ENCODE measurements at regions not wholly inside any gene's neighbourhood (a gene's known extent, or its start where the extent isn't known, plus 50 kb on each side); places are given as distances from the start of the nearest gene placed in this dataset.
"Not testable (repeated sequence)": the region's sequence is repeated elsewhere in the genome, so short reads cannot be mapped to it uniquely, and the experiment has no call there.

- no peak for DNase-seq
These were observed 65.8 kb downstream of the SPIN4 start for GRCh38 chrX:63285375-63285774.

DNA sequence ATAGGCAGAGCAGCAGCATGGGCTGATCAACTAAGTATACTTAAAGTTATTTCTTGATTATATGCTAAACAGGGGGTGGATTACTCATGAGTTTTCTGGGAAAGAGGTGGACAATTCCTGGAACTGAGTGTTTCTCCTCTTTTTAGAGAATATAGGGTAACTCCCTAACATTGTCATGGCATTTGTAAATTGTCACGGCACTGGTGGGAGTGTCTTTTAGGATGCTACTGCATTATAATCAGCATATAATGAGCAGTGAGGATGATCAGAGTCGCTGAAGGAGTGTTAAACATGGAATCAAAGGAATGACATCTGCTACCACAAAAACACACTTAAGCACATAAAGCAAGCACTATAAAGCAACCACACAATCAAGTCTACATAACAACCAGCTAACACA is 66.5 kb downstream of the SPIN4 start:
- no peak for DNase-seq

GRCh38 chrX:63283348-63283747 is 67.8 kb downstream of the SPIN4 start:
- no peak for DNase-seq

DNA sequence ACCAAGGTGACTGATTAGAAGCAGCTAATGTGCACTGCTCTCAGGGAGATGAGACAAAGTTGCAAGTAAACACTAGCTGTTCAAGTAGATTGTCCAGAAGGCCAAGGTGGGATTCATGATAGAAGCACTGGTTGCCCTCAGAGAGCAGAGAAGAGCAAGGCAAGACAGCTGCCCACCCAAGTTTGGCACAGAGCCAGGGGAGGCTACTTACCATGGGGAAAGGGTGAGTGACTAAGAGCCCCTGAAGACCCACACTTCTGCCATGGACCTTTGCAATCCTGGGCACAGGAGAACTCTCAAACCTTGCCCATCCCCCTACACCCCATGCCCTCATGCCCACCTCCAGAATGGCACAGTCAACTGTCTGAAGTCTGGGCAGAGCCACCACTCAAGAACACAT is 68.3 kb downstream of the SPIN4 start:
- DNase-seq, result no peak

GRCh38 chrX:63282077-63282476 is 69.1 kb downstream of the SPIN4 start:
- DNase-seq, result no peak

DNA sequence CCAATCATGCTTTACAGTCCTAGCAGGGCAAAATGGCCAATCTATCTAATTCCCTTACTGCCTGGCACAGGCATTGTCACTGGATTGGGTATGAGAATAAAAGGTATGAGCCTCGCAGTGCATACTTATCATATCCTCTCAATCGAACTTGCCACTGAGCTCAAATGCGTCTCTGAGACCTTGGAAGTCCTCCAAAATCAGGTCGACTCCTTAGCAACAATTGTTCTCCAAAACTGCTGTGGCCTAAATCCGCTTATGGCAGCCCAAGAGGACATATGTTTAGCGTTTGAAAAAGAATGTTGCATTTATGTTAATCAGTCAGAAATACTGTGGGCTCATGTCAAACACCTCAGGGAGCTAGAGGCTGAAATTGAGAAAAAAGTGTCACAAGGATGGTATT is 69.7 kb downstream of the SPIN4 start:
- DNase-seq, result no peak

DNA sequence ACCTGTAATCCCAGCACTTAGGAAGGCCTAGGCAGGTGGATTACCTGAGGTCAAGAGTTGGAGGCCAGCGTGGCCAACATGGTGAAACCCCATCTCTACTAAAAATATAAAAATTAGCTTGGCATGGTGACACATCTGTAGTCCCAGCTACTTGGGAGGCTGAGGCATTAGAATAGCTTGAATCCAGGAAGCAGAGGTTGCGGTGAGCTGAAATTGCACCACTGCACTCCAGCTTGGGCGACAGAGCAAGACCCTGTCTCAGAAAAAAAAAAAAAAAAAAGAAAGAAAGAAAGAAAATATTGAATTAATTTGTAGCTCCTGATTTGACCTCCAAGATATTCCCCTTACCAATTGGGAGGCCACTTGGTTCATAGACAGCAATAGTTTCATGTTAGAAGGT is 73.7 kb downstream of the SPIN4 start:
- DNase-seq, result not testable (repeated sequence)

DNA sequence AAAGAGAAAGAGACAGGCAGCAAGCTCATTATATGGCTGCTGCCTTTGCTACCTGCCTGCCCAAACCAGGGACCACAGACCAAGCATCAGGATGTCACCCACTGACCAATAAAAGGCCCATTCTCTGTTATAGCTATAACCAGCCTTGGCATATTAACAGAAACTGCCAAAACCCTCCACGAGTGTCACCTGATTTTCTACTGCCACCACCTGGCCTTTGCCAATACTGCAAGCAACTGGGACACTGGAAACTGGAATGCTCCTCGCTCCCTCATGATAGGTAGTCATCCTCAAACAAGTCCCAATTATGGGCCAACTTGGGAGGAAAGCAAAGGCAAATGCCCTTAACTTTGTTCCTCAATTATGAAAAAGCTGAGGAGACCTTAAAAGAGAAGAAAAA is 76.0 kb downstream of the SPIN4 start:
- peak; percentile 9 for DNase-seq

DNA sequence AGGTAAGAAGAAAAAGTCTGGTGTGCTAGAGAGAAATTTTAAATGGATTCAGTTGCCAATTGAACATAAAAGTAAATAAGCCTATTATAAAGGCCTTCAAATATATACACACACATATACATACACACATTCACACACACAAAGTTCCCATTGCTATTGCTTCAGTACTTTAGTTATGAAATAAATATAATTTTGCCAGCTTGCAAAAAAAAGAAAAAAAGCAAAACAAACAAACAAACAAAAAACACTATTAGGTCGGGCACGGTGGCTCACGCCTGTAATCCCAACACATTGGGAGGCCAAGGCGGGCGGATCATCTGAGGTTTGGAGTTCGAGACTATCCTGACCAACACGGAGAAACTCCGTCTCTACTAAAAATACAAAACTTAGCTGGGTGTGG is 80.3 kb downstream of the SPIN4 start:
- no peak for DNase-seq

DNA sequence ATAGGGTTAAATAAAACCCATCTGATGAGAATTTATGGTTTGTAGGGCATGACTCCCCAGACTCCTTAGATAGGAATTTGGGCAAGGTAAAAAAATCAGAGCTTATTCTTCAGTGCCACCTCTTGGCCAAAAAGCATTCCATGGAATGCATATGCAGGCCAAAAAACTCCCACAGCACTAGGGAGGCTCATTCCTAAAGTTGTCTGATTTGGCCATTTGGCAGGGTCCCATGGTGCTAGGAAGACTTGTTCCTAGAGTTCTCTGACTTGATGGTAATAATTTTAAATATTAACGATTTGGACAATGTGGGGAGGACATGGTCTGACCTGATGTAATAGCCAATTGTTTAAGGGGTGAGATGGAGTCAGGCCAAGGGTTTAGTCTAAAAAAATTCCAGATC is 93.0 kb downstream of the SPIN4 start:
- no peak for DNase-seq

DNA sequence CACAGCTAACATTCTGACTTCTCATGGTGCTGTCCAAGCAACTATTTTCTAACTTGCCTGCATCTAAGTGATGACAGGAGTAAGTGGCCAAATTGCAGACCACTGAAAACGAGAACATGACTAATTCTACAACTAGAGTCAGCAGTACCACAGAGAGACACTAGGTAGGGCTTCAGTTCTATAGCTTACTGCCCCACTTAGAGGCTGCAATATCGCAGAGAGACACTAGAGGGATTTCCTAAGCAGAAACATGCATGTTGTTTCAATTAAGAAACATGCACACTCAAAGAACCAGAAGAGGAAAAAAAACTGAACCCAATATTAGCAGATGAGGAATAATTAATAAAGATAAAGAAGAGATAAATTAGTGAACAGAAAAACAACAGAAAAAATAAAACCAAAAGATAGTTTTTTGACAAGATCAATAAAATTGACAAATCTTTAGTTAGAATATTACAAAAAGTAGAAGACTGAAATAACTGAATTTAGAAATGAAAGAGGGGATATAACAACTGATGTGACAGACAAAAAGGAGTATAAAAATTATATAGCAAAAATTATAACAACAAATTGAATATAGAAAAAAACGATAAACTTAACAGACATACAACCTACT is 100.8 kb downstream of the SPIN4 start:
- peak; percentile 66 for DNase-seq

GRCh38 chrX:63242689-63243088 is 108.4 kb downstream of the SPIN4 start:
- not testable (repeated sequence) for DNase-seq

DNA sequence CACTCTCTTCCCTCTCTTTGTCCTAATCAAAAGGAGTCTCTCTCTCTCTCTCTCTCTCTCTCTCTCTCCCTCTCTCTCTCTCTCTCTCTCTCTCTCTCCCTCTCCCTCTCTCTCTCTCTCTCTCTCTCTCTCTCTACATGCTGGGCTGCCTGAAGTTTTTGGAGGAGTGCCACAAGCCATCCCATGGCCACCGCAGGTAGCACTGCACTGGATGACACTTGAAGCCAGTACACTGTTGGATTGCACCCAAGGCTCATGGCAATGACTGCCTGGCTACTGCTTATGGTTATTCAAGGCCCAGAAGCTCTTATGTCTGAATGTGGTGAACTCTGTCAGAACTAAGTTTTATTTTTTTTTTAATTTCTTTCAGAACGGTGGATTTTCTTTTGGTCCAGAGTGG is 115.2 kb downstream of the SPIN4 start:
- DNase-seq, result not testable (repeated sequence)

GRCh38 chrX:63233013-63233412 is 118.1 kb downstream of the SPIN4 start:
- not testable (repeated sequence) for DNase-seq

DNA sequence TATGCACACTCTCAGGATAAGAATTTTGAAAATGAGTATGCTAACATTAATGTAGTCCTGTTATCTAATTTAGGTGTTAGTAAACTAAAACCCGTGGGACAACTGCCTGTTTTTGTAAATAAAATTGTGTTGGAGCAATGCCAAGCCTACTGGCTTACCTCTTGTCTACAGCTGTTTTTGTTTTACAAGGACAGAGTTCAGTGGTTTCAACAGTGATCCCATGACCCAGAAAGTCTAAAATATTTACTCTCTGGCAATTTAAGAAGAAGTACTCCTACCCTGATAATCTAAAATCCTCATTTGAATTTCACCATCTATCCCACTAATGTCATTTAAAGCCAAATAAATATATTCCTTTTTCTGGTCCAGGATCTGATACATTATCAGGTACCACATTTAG is 132.9 kb downstream of the SPIN4 start:
- not testable (repeated sequence) for DNase-seq

DNA sequence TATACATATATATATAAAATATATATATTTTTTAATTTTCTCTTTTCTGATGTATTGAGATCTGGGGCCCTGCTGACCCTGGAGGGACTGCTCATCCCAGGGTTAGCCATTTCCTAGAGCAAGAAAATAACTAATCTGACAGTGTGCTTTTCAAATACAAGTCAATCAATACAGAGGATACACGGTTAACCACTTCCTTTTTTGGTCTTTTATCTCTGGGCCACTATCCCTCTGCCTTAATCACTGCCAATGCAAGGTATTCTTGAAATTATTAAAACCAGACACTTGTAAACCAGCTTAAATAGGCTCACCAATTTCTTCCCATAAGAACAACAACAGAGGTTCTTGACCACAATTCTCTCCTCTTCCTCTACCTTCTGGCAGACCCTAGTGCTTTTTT is 133.6 kb downstream of the SPIN4 start:
- not testable (repeated sequence) for DNase-seq

DNA sequence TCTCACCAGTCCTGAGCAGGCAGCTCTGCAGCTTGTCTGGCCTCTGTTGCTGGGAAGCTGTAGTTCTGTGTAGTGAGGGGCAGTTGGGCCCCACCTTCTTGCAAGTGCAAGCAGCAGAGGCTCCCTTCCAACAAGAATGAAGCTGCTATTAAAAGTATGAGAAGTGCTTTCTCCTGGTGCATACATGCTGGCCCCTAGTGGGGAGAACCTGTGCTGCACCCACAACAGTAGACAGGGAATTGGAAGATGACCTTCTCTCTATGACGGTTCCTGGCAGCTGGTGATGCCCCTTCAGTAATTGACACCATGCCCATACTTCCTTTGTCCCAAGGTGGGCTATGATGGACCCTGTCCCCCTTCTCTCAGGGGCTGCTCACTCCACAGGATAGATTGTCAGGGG is 141.5 kb downstream of the SPIN4 start:
- DNase-seq, result not testable (repeated sequence)

DNA sequence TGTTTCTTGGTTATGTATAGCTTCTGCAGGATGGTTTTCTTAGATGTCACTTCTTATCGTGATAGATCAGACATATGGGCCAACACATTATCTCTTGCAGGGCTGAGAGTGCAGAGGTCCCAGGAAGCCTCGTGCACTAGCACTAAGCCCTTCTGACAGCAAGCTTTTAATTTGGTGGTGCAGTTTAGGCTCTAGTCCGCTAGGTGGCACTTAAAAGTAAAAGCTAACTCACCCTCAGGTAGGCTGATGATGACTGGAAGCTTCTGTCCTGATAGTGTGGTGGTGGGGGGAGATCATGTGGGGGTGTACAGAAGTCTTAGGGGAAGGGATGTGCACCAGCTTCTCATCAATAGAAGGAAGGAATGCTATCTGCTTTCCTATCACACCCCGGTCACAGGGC is 142.0 kb downstream of the SPIN4 start:
- DNase-seq, result not testable (repeated sequence)

- DNase-seq, result not testable (repeated sequence)
These were observed 146.7 kb downstream of the SPIN4 start for GRCh38 chrX:63204266-63205074.

DNA sequence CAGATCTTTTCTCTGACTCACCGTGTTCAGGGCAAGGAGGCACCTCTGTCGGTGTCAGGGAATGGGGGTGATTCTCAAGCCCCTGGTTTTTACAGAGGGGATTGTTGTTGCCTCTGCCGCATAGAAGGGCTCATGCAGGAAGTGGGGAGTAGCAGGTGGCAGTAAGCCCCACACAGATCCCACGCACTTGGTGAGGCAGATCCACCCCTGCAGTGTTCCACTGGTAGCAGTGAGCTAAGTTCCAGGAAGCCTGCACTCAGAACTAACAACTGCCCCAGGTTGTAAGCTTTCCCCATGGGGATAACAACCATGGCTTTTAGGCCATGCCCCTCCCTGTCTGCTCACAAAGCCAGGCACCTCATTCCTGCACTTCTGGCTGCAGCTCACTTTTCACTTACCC is 149.1 kb downstream of the SPIN4 start:
- not testable (repeated sequence) for DNase-seq

GRCh38 chrX:63198693-63199092 is 152.4 kb downstream of the SPIN4 start:
- not testable (repeated sequence) for DNase-seq

DNA sequence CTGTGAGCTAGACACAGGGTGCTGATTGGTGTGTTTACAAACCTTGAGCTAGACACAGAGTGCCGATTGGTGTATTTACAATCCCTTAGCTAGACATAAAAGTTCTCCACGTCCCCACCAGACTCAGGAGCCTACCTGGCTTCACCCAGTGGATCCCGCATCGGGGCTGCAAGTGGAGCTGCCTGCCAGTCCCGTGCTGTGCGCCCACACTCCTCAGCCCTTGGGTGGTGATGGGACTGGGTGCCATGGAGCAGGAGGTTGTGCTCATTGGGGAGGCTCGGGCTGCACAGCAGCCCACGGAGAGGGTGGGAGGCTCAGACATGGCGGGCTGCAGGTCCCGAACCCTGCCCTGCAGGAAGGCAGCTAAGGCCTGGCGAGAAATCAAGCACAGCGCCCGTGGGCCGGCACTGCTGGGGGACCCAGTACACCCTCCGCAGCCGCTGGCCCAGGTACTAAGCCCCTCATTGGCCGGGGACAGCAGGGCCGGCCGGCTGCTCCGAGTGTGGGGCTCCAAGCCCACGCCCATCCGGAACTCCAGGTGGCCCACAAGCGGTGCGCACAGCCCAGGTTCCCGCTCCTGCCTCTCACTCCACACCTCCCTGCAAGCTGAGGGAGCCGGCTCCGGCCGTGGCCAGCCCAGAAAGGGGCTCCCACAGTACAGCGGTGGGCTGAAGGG is 158.6 kb downstream of the SPIN4 start:
- not testable (repeated sequence) for DNase-seq

- no peak for DNase-seq
These were observed 165.0 kb downstream of the SPIN4 start for GRCh38 chrX:63186137-63186536.

GRCh38 chrX:63179852-63180251 is 171.3 kb downstream of the SPIN4 start:
- DNase-seq, result not testable (repeated sequence)

Measured in CD4-positive, alpha-beta T cell treated with Interleukin-17A for 1 hour (primary cell).